HCEC 1CT (cell line): ENCODE measurements at regions not wholly inside any gene's neighbourhood (a gene's known extent, or its start where the extent isn't known, plus 50 kb on each side); places are given as distances from the start of the nearest gene placed in this dataset.

ENCODE experiments used
- DNase-seq: peaks from one replicate; pipeline ENCODE4 v3.0.0-alpha.2; 2017

DNA sequence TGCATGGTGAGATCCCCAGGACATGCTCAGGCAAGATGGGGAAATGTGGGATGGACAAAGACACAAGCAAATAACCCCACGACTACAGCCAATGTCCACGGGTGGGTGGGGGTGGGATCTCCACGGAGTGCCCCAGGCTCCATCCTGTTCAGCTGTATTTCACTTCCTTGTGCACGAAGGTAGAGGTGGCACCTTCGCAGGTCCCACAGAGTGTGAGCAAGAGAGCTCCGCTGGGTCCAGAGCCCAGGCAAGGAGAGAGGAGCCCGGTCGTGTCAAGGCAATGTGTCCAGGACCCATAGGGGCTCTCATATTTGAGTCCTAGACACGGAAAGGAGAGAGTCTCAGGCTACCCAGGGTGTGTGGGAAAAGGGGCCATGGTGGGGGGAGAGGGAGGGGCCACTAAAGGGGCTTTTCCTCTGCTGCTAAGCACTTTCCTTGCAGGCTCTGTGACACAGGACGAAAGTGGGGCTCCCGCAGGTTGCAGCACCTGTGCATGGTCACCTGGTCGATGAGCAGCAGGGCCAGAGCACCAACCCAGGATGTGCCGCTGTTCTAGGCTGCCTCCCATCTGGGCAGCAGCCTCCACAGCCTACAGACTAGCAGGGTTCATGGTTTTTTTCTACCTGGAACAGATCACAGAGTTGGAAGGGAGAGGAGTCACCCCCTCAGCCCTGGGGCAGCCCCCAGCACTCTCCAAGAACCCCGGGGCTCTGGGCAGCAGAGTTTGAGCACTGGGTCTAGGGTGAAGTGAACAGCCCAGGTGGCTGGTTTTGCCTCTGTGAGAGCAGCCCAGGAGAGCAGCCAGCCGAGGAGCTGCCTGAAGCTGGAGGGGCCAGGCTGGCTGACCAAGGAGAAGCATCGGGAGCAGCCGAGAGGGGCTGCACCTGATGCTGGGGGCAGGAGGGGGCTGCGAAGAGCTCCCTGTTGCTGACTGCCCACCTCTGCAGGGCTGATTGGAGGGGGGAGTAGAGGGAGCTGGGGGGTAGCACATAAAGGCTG lies 100.7 kb upstream of the MVB12B start:
- DNase-seq = no peak

DNA sequence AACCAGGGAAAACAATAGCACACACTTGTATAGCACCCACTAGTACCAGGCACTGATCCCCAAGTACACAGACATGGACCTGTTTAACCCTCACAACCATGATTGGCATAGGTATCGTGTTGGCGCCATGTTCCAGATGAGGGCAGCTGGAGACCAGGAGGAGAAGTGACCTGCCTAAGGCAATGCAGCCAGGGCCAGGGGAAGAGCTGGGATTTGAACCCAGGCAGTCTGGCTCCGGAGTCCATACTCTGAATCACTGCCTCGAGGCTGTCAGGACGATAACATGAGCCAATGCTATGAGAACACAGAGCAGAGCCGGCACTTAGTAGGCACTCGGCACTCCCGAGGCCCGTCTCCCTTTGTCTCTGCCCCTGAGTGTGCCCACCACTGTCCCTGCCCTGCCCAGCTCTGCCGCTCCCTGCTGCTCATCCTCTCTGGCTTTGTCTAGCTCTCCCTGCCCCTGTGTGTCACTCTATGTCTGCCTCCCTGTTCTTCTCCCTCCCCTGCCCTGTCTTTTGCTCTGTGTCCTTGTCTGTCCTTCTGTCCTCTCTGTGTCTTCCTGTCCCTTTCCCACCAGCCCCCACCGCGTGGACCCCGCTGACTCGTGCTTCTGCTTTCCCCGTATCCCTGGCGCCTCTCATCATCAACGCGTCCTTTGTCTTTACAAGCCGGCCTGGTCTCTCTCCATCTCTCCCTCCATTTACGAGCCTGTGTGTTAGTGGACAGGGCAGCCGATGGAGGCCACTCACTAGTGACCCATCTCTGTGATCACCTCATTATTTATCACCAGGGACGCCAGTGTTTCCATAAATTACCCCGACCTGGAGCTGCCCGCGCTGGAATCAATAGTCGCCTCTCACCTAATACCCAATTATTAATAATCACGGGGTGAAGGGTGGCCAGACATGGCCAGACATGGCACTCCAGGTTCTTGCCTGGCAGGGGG lies 99.4 kb upstream of the MVB12B start:
- no peak for DNase-seq

DNA sequence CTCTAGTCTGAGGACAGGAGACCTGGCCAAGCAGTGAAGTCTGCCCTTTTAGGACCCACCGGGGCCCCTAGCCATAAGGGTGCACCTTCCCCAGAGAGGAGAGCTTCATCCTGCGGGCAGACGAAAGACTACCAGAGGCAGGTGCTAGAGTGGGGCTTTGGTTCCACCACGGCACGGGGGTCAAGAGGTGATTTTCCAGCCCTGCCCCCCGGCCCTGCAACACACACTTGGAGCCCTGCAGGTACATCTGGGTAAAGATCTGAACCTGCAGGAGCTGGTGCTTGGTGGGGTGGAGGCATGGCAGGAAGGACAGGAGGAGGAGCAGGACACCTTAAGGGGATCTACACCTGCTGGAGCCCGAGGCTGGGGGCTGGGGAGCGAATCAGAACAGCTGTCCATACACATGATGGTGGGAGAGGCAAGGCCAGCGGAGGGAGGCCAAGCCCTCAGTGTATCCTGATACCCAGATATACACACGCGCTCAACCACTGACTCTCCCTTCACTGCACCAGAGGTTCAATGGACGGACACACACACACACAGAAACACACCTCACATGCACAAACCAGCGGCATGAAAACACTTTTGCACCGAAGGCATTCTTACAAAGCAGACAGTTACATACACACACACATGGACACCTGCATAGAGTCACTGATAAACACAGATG lies 98.4 kb upstream of the MVB12B start:
- no peak for DNase-seq

DNA sequence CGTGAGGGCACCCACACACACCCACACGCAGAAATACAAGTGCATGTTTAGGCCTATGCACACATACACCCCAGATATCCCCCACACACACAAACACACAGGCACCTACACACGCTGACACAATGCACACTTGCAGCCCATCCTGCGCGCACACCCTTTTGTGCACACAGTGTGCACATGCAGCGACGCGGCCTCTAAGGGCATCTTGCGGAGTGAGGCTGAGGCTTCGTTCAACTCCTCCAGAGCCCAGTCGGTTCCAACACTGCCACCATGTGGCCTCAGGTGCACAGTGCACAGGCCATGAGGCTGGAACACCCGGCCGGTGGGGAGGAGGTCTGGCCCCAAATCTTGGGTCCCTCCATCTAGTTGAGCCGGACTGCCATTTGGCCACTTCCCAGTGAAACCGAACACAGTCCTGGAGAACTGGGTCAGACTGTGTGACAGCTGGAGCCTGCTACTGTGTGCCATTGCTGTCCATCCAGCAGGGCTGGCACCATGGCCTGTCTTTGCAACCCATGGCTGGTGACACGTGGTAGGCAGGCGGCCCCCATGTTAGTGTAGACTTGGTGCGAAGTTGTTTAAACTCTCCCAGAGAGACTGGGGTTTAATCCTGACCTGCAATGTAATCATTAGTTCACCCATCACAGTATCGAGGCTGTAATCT lies 97.7 kb upstream of the MVB12B start:
- peak; percentile 49 for DNase-seq

DNA sequence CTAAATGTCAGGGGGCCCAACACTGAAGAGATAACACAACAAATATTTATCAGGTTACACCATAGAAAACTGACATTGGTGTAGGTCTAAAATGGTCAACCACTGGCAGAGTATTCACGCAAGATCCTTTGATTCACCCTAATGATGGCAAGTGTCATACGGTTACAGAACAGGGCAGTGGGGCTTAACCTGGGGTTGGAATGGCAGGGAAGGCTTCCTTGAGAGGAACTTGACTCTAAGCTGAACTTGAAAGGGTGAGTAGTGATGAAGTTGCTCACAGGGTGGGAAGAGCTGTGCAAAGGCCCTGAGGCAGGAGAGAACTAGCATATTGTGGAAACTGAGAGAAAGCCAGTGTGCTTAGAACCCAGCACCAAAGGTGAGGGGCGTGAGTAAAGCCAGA lies 97.1 kb upstream of the MVB12B start:
- no peak for DNase-seq

DNA sequence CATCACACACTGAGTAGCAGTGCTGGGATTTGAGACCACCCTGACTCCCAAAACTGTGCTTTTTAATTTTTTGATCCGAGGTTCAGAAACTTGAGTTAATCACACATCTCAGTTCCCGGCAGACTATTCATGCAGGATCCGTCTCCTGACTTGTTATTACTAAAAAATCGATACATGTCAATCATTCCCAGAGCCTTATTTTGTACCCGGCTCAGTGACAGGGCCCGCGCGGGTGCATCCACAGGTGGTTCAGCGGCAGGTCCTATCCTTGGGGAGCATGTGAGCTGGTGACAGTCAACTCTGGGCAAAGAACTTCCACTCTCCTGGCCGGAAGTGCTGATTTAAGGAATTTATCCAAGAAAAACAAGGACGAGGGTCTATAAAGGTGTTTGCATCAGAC lies 95.9 kb upstream of the MVB12B start:
- DNase-seq = no peak

DNA sequence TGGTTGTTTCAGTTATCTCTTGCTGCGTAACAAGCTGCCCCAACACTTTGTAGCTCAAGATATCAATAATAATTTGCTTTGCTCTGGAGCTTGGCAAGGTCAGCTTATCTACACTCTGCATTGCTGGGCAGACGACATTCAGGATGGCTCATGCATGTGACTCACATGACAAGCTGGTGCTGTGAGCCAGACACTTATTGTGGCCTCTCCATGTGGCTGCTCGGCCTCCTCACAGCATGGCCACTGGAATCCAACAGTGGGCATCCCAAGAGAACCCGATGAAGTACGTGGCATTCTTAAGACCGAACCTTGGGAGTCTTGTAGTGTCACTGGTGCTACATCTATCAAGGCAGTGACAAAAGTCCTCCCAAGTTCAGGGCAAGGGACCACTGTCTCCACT lies 94.2 kb upstream of the MVB12B start:
- DNase-seq = no peak

DNA sequence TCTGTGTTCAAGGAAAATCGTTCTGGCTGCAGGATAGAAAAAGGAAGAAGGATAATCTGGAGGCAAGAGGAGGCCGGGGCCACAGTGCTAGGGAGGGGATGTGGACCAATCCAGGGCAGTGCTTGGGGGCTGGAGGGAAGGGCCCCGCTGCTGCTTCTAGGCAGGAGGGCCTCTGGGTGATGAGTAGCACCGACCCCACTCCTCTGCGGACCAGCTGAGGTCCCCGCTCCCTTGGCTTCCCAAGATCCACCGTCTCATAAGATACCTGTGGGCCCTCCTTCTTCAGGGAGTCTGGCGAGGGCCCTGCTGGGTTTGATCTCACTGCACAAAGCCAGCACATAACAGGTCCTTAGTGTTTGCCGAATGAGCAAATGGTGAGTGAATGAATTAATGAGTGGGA lies 93.5 kb upstream of the MVB12B start:
- DNase-seq = no peak

DNA sequence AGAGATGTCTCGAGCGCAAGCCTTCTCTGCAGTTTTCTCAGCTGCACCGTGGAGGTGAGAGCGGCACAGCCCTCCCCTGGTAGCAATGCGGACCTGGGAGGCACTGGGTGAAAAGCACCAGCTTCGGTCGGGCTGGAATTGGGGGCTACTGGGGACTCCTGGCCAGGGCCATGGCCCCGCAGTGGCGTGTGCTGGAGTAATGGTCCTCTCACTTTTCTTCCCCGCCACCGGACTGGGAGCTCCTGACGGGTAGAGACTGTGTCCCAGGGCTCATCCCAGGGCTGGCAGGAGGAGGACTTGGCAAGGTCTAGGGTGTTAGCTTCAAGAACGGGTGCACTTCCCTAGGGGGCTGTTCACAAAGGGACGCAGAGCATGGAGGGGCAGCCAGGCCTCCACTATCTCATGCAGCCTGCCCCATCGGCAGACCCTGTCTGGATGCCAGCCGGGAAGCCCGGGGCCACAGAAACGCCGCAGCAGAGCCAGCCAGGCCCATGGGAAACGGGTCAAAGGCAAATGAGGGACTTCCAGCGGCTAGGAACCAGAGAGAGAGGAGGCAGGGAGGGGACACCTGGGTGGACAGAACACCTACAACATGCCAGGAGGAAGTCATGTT lies 92.6 kb upstream of the MVB12B start:
- DNase-seq = no peak

DNA sequence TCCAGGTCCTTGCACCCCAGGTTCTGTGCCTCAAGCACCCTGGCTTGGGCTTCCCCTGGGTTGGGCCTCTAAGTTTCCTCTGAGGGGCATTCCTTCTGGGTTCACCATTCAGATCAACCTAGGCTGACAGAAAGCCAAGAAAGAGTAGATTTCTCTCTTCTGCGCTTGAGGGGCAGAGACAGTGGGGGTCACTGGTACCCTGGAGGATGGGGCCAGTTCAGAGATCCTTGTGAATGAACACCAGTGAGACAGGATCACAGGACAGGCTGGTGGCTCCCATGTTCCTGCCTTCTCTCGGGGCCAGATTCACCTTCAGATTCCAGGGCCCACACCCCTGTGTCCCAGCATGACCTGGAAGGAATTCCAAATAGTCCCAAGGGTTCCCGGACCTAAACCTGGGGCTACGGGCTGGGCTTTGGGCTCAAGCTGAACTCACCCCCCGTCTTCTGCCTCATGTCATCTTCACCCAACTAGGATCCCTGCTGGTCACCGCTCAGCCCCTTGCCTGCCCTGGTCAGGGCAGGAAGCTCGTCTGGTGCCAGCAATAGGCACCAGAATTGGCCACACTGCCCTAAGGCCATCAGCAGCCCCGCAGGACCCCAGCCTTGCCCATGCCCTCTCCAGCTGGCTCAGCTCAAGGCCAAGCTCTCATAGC lies 91.8 kb upstream of the MVB12B start:
- DNase-seq = no peak

DNA sequence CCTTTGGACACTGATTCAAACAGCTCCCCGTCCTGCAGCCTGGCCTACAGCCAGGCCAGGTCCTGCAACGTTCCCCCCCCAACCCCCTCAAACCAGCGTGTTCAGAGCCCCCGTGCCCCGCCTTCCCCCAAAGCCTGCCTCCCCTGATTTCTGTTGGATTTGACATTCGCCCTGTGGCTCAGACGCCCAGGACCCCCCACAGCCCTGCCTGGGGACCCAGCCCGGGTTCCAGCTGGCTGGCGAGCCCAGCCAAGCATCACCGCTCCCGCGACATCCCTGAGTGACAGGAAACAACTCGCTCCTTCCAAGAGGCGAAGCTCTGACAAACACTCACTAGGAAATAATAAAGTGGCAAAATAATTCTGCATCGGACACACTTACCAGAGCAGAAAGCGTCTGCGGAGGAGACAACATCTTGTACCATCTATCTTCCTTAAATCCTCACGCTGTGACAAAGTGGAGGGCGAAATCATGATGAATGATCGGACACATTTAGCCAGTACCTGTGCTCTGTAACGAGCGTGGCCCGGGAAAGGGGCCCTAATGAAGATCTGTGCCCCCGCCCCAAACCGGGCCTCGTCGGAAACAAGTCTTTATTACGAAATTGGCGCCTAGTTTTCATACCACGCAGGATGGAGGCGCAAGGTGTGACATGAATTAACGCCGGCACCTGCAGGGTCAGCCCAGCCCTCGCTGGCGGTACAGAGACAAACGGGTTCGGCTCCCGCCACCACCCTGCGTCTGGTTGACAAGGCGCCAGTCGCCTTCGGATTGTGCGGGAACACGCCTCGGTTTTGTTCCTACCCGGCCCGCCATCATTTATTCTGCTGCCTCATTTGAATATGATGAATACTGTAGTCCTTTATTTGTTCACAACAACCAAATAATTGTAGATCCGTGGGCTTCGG lies 91.0 kb upstream of the MVB12B start:
- DNase-seq = no peak

DNA sequence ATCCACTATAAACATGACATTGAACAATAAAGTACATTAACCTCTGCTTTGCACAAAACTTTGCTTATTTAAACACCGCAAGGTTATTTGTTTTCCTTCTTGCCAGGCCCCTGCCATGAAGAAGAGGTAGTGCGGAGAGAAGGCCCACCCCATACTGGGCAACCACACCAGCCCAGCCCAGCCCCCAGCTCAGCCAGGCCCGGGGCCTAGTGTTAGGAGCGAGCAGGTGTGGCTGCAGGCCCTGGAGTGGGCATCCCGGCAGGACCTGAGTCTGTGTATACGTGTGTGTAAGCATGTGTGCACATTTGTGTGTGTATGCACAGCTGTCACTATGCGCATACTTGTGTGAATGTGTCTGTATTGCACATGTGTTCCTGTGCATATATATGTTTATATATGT lies 90.4 kb upstream of the MVB12B start:
- no peak for DNase-seq

DNA sequence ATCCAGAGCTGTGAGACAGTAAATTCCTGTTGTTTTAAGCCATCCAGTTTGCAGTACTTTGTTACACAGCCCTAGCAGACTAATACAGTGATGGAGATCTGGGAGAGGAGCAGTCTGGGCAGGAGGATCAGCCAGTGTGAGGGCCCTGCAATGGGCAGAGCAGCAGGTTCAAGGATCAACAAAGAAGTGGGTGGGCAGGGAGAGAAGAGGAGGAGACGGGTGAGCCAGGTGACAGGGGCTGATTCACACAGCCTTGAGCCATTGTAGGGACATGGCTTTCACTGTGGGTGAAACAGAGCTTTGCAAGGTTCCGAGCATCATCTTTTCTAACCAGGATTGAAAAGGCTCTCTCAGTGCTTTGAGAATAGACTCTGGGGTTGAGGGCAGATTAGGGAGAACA lies 88.2 kb upstream of the MVB12B start:
- no peak for DNase-seq

DNA sequence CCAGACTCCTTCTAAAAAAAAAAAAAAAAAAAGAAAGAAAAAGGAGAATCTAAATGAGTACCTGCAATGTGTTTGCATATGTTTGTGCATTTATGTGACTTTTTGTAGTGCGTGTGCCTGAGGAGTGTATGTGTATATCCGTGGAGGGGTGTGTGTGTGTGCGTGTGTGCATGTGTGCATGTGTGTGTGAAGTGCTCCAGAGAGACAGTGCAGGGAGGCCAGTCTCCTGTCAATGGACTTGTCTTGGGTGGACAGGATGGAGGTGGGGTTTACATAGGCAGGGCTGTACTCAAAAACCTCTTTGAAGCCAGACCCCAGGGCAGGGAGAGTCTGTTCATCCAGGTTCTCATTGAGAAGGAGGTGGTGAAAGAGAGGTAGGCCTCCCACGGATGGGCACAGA lies 87.1 kb upstream of the MVB12B start:
- DNase-seq = no peak

DNA sequence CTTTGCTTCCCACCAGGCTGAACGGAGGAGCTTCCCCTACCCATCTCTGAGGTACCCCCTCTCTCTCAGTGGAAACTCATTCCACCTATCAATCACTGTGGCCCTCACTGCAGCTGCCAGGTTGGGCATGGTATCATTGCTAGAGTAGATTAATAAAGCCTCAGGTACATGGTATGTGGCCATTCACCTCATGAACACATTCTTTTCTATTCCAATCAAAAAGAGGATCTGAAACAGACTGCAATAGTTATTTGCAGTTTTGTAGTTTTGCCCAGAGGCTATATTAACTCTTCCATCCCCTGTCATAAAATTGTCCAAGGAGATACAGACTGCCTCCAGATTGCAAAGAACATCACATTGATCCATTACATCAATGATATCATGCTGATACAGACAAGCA lies 85.8 kb upstream of the MVB12B start:
- no peak for DNase-seq

DNA sequence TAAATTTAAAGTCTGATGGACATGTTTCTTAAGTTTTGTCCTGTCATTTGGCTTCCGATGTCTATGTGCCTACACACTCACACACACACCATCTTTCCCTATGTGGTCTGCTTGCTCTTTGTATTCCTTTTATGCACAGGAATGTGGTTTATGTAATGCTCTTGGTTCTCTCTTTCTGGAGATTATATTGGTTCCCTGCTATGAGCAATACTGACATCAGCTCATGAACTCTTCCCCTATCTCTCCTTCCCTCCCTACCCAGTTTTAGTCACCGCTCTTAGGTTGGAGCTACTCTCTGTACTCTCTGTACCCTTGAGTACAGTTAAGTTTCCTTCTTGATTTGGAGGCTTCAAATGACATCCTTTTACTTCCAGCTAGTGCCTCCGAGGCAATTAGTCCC lies 77.9 kb upstream of the MVB12B start:
- DNase-seq = peak; percentile 90

DNA sequence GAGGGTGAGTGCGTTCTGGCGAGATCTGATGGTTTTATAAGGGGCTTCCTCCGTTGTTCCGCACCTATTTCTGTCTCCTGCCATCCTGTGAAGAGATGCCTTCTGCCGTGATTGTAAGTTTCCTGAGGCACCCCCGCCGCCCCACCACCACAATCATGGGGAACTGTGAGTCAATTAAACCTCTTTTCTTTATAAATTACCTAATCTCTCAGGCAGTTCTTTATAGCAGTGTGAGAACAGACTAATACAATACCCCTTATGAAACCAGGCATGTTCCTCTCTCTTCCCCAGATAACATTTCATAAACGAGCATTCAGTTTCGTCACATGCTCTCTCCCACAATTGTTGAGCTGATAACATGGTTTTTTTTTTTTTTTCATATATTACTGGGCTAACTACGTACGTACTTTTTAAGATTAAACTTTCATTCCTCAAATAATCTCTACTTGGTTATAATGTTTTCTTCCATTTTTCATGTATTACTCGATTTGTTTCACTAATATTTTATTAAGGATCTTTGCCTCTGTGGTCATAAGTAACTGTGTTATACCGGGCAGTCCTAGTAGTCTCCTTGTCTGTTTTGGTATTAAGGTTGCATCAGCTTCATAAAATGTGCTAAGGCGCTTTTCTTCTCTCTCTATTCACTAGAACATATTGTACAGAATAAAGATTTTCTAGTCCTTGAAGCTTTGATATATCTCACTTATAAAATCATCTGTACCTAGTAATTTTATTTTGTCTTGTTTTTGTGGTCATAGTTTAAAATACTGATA lies 64.9 kb upstream of the MVB12B start:
- no peak for DNase-seq

DNA sequence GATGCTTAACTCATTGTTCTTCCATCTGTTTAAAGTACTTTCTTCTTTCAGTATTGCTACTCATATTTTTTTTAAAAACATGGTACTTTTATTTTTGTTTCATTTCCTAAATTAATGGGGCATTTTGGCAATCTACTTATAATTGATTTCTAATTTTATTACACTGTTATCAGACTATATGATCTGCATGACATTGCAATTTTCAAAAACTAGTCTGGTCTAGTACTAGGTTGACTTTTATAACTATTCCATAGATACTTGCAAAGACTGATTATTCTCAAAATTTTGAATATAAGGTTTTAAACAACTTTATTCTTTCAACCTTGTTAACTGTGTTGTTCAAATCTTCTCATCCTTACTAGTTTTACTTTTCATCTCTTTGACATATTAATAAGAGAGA lies 63.9 kb upstream of the MVB12B start:
- DNase-seq = no peak

DNA sequence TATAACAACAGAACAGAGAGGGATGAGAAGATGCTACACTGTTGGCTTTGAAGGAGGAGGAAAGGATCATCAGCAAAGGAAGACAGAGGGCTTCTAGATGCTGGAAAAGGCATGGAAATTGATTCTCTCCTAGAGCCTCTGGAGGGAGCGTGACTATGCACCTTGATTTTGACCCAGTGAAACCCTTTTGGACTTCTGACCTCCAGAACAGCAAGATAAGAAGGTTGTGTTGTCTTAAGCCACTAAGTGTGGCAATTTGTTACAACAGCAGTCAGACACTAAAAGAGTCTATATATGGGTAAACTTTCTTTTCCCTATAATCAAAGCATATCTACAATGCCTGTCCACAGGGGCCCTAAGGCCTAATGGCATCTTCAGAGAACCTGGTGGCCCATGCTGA lies 56.1 kb upstream of the MVB12B start:
- no peak for DNase-seq
